Endodermal cell (in vitro differentiated cells): ENCODE measurements at regions not wholly inside any gene's neighbourhood (a gene's known extent, or its start where the extent isn't known, plus 50 kb on each side); places are given as distances from the start of the nearest gene placed in this dataset.

ENCODE experiments used
- DNase-seq: peaks from one replicate; pipeline ENCODE4 v3.0.0-alpha.2; 2017
- H3K27ac ChIP-seq: 2 replicates; pipeline ENCODE4 v1.5.1; 2013; ENCODE audit warnings: mild to moderate bottlenecking, low read depth, low read length, moderate library complexity
- H3K27me3 ChIP-seq: 2 replicates; pipeline ENCODE4 v1.6.1; 2013; ENCODE audit warnings: mild to moderate bottlenecking, low read length, moderate library complexity; ENCODE audit not compliant: insufficient read depth, control insufficient read depth, poor library complexity, severe bottlenecking
- H3K36me3 ChIP-seq: 2 replicates; pipeline ENCODE4 v1.7.0; 2013; ENCODE audit warnings: mild to moderate bottlenecking, low read length, moderate library complexity; ENCODE audit not compliant: control insufficient read depth, insufficient read depth
- H3K4me1 ChIP-seq: one replicate; pipeline ENCODE4 v1.7.0; 2013; ENCODE audit warnings: low read length; ENCODE audit not compliant: control insufficient read depth, insufficient read depth
- H3K4me3 ChIP-seq: 2 replicates; pipeline ENCODE4 v1.5.1; 2013; ENCODE audit warnings: mild to moderate bottlenecking, low read length, moderate library complexity
- H3K9ac ChIP-seq: 2 replicates; pipeline ENCODE4 v1.6.1; 2013; ENCODE audit warnings: mild to moderate bottlenecking, low read length, moderate library complexity; ENCODE audit not compliant: poor library complexity, severe bottlenecking; ENCODE audit errors: extremely low read depth
- H3K9me3 ChIP-seq: 2 replicates; pipeline ENCODE4 v1.6.1; 2013; ENCODE audit warnings: mild to moderate bottlenecking, low read length, moderate library complexity; ENCODE audit not compliant: control insufficient read depth
- H3K27ac Mint-ChIP-seq: 2 replicates; pipeline ENCODE4 v1.8.0; 2020; ENCODE audit warnings: mixed read lengths
- H3K27me3 Mint-ChIP-seq: 2 replicates; pipeline ENCODE4 v1.8.0; 2021; ENCODE audit warnings: mild to moderate bottlenecking, mixed read lengths; ENCODE audit not compliant: insufficient read depth
- H3K36me3 Mint-ChIP-seq: 2 replicates; pipeline ENCODE4 v1.8.0; 2020; ENCODE audit warnings: low read depth, mixed read lengths
- H3K4me1 Mint-ChIP-seq: 2 replicates; pipeline ENCODE4 v1.8.0; 2020; ENCODE audit warnings: mixed read lengths
- H3K4me3 Mint-ChIP-seq: 2 replicates; pipeline ENCODE4 v1.8.0; 2020; ENCODE audit warnings: mild to moderate bottlenecking, moderate library complexity, mixed read lengths
- H3K9me3 Mint-ChIP-seq: 2 replicates; pipeline ENCODE4 v1.8.0; 2020; ENCODE audit warnings: mild to moderate bottlenecking, mixed read lengths
- WGBS, 2 experiments: methylation state at CpG; one replicate each; pipeline versions ENCODE4 v1.1.5 to v1.1.7; 2013; ENCODE audit warnings: missing lambda C conversion rate in 2 of 2, mixed read lengths in 1 of 2; ENCODE audit not compliant: insufficient coverage in 1 of 2, insufficient read length in 1 of 2; 5-methylcytosine and 5-hydroxymethylcytosine counted together
- TF ChIP-seq, protein P1 (sequence below): fragments of 200-600 bp; sonication (generic); conservative IDR thresholded peaks from 2 replicates; pipeline ENCODE4 v1.5.0; 2021; ENCODE audit warnings: antibody characterized with exemption, mild to moderate bottlenecking

GRCh38 chr9:26513730-26514129 is 378.9 kb downstream of the CAAP1 start:
- 91 to 94% methylated on average over 3 to 4 of the region's 4 CpGs for WGBS, 2 experiments

GRCh38 chr9:26510137-26510536 is 382.5 kb downstream of the CAAP1 start:
- Histone ChIP-seq H3K4me1 (no peaks in the 10 kb centered on the region), H3K9me3 (no peaks in the 10 kb centered on the region), H3K4me3 (no peak overlapping the region), H3K9ac (no peak overlapping the region), H3K27me3 (no peaks in the 10 kb centered on the region), H3K36me3 (no peaks in the 10 kb centered on the region), H3K27ac (no peak overlapping the region)
- Mint-ChIP-seq H3K27me3 (no peaks in the 10 kb centered on the region), H3K4me1 (no peaks in the 10 kb centered on the region), H3K9me3 (no peaks in the 10 kb centered on the region), H3K27ac (no peak overlapping the region), H3K36me3 (no peaks in the 10 kb centered on the region), H3K4me3 (no peak overlapping the region)
- no peak for DNase-seq
- 81 to 100% methylated on average over 1 to 3 of the region's 3 CpGs for WGBS, 2 experiments
- TF ChIP-seq, protein P1, sequence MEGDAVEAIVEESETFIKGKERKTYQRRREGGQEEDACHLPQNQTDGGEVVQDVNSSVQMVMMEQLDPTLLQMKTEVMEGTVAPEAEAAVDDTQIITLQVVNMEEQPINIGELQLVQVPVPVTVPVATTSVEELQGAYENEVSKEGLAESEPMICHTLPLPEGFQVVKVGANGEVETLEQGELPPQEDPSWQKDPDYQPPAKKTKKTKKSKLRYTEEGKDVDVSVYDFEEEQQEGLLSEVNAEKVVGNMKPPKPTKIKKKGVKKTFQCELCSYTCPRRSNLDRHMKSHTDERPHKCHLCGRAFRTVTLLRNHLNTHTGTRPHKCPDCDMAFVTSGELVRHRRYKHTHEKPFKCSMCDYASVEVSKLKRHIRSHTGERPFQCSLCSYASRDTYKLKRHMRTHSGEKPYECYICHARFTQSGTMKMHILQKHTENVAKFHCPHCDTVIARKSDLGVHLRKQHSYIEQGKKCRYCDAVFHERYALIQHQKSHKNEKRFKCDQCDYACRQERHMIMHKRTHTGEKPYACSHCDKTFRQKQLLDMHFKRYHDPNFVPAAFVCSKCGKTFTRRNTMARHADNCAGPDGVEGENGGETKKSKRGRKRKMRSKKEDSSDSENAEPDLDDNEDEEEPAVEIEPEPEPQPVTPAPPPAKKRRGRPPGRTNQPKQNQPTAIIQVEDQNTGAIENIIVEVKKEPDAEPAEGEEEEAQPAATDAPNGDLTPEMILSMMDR = no peak

More at GRCh38 chr9:26513730-26514129, 378.9 kb downstream of the CAAP1 start:
- H3K4me3 Mint-ChIP-seq = no peak overlapping the region
- Histone ChIP-seq H3K36me3 (no peaks in the 10 kb centered on the region), H3K4me1 (no peaks in the 10 kb centered on the region), H3K4me3 (peak overlapping the region; percentile 46), H3K27ac (no peak overlapping the region), H3K27me3 (no peaks in the 10 kb centered on the region), H3K9ac (no peak overlapping the region), H3K9me3 (no peaks in the 10 kb centered on the region)
- no peak for DNase-seq
- no peaks in the 10 kb centered on the region for H3K9me3 Mint-ChIP-seq
- TF ChIP-seq, protein P1 = no peak
- H3K27me3 Mint-ChIP-seq = no peaks in the 10 kb centered on the region
- no peaks in the 10 kb centered on the region for H3K4me1 Mint-ChIP-seq
- no peaks in the 10 kb centered on the region for H3K36me3 Mint-ChIP-seq
- H3K27ac Mint-ChIP-seq = no peak overlapping the region

- Mint-ChIP-seq H3K4me3 (no peak overlapping the region), H3K4me1 (no peaks in the 10 kb centered on the region), H3K36me3 (no peaks in the 10 kb centered on the region), H3K27me3 (no peaks in the 10 kb centered on the region), H3K27ac (no peak overlapping the region), H3K9me3 (no peaks in the 10 kb centered on the region)
- no peak for DNase-seq
- TF ChIP-seq, protein P1 = no peak
- H3K36me3 ChIP-seq = no peaks in the 10 kb centered on the region
- WGBS, 2 experiments = 85 to 93% methylated on average over 2 to 3 of the region's 3 CpGs
- H3K4me1 ChIP-seq = no peaks in the 10 kb centered on the region
- no peaks in the 10 kb centered on the region for H3K27me3 ChIP-seq
- no peak overlapping the region for H3K4me3 ChIP-seq
- no peak overlapping the region for H3K27ac ChIP-seq
- H3K9me3 ChIP-seq = no peaks in the 10 kb centered on the region
- H3K9ac ChIP-seq = no peak overlapping the region
These were observed 383.7 kb downstream of the CAAP1 start for GRCh38 chr9:26508897-26509296.
